Esophagus muscularis mucosa (tissue), 4 donors: ENCODE measurements at regions not wholly inside any gene's neighbourhood (a gene's known extent, or its start where the extent isn't known, plus 50 kb on each side); places are given as distances from the start of the nearest gene placed in this dataset.

ENCODE experiments used
- DNase-seq: peaks from one replicate; pipeline ENCODE4 v3.0.0-alpha.2; 2017; ENCODE audit errors: extremely low spot score
- H3K27ac ChIP-seq, 4 donors: fragments of 200-600 bp; sonication (generic); replicated peaks in 1 of 4; 1 replicate in 3 of 4; 2 replicates in 1 of 4; pipeline ENCODE4 v1.5.1; 2016 to 2019; ENCODE audit warnings: mild to moderate bottlenecking in 1 of 4
- H3K27me3 ChIP-seq, 4 donors: fragments of 200-600 bp; sonication (generic); one replicate each; pipeline versions ENCODE4 v1.5.1 to v1.6.0; 2016 to 2019
- H3K36me3 ChIP-seq, 4 donors: fragments of 200-600 bp; sonication (generic); one replicate each; pipeline ENCODE4 v1.5.1; 2016 to 2019
- H3K4me1 ChIP-seq, 4 donors: fragments of 200-600 bp; sonication (generic); one replicate each; pipeline ENCODE4 v1.5.1; 2016 to 2019
- H3K4me3 ChIP-seq, 4 donors: fragments of 200-600 bp; sonication (generic); 1 replicate in 2 of 4; 2 replicates in 2 of 4; pipeline ENCODE4 v1.5.1; 2016 to 2019; ENCODE audit warnings: mild to moderate bottlenecking in 4 of 4, moderate library complexity in 1 of 4
- H3K9me3 ChIP-seq, 4 donors: fragments of 200-600 bp; sonication (generic); 1 replicate in 3 of 4; 2 replicates in 1 of 4; pipeline ENCODE4 v1.5.1; 2016 to 2019
- EP300 ChIP-seq: sonication (generic); formaldehyde crosslinking; IDR thresholded peaks from one replicate; pipeline ENCODE4 v1.6.1; 2017; ENCODE audit warnings: antibody characterized with exemption
- POLR2A ChIP-seq: fragments of 450-650 bp; IDR thresholded peaks from one replicate; pipeline ENCODE4 v1.6.1; 2017; ENCODE audit warnings: antibody characterized with exemption, moderate library complexity, mild to moderate bottlenecking, low read depth
- POLR2AphosphoS5 ChIP-seq, 2 donors: sonication (generic); formaldehyde crosslinking; IDR thresholded peaks; one replicate each; pipeline ENCODE4 v1.6.1; 2017; ENCODE audit warnings: antibody characterized with exemption in 2 of 2
- WGBS: methylation state at CpG from one replicate; pipeline ENCODE4 v1.1.5; 2018; 5-methylcytosine and 5-hydroxymethylcytosine counted together
- intact Hi-C: fragments of 100-400 bp; cut with DNase I; formaldehyde crosslinking; loops from one replicate; pipeline ENCODE4 v1.15.1; 2023
- TF ChIP-seq, protein P1 (sequence below), 3 experiments: fragments of 200-600 bp in 2 of 3; fragments of 450-650 bp in 1 of 3; sonication (generic) in 2 of 3; IDR thresholded peaks; one replicate each; pipeline ENCODE4 v1.5.1; 2017 to 2019; ENCODE audit warnings: antibody characterized with exemption in 3 of 3, mild to moderate bottlenecking in 2 of 3, moderate library complexity in 1 of 3

DNA sequence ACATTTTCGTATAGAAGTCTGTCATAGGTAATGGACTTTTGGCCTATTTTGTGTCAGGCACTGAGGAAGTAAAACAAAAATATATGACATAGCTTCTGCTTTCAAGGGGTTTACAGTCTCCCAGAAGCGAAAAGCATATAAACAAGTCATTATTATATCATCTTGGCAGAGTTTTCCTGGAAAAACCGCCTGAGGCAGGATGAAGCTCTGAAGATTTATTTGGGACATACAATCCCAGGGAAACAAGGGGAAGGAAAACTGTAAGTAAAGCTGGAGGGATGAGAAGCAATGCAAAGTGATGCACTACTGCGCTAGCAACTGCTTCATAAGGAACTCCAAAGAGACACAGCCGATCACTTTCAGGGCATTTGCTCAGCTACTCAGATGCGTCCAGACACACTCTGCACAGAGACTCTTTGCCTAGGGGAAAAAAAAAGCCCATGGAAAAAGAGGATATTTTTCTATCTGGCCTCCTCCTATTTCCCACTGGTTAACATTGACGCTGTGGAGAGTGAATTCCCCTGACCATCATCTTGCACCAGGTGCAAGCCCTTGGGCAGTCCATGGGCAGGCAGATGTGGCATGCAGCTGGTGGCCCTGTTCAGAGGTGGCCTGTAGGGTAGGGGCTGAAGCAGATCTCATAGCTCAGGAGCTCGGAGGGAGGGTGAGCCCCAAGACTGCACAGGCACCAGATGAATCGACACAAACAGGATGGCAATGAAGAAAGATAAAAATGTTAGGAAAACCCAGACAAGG is 158.1 kb downstream of the METTL4 start:
- H3K27me3 ChIP-seq: no peaks in the 10 kb centered on the region
- no peak overlapping the region for H3K27ac ChIP-seq
- H3K9me3 ChIP-seq: no peaks in the 10 kb centered on the region
- no peak overlapping the region for H3K4me3 ChIP-seq
- intact Hi-C loops: no loop called here
- no peak for DNase-seq
- TF ChIP-seq, protein P1, sequence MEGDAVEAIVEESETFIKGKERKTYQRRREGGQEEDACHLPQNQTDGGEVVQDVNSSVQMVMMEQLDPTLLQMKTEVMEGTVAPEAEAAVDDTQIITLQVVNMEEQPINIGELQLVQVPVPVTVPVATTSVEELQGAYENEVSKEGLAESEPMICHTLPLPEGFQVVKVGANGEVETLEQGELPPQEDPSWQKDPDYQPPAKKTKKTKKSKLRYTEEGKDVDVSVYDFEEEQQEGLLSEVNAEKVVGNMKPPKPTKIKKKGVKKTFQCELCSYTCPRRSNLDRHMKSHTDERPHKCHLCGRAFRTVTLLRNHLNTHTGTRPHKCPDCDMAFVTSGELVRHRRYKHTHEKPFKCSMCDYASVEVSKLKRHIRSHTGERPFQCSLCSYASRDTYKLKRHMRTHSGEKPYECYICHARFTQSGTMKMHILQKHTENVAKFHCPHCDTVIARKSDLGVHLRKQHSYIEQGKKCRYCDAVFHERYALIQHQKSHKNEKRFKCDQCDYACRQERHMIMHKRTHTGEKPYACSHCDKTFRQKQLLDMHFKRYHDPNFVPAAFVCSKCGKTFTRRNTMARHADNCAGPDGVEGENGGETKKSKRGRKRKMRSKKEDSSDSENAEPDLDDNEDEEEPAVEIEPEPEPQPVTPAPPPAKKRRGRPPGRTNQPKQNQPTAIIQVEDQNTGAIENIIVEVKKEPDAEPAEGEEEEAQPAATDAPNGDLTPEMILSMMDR (IDR thresholded peaks at IDR 0.05): no peak
- no peak for TF ChIP-seq POLR2A
- no peak for TF ChIP-seq POLR2AphosphoS5 (IDR thresholded peaks at IDR 0.05)
- TF ChIP-seq EP300: no peak
- 65% methylated on average over 9 of the region's 9 CpGs for WGBS
- no peaks in the 10 kb centered on the region for H3K36me3 ChIP-seq
- H3K4me1 ChIP-seq: no peaks in the 10 kb centered on the region

DNA sequence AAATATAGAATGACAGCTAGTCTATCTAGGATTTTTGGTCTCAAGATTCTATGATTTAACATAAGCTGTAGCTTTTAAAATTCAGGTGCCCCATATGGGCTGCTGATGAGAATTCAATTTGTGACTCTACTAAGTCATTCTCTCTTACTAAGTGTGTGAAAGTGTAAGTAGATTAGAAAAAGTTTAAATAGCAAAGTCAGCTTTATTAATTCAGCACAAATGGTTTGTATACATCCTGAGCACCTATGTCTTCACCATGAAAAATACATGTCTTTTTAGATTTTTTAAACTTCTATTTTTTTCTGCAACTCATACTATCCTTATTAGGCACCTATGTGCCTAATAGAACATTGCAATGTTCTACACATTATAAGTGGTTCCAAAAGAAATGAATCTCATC is 157.1 kb downstream of the METTL4 start:
- TF ChIP-seq EP300 (no peak), POLR2A (no peak), POLR2AphosphoS5 (IDR thresholded peaks at IDR 0.05) (no peak)
- TF ChIP-seq, protein P1 (IDR thresholded peaks at IDR 0.05): no peak
- Histone ChIP-seq H3K4me3 (no peak overlapping the region), H3K27ac (no peak overlapping the region), H3K4me1 (no peaks in the 10 kb centered on the region), H3K36me3 (no peaks in the 10 kb centered on the region), H3K27me3 (no peaks in the 10 kb centered on the region), H3K9me3 (no peaks in the 10 kb centered on the region)
- intact Hi-C loops: no loop called here
- DNase-seq: no peak

DNA sequence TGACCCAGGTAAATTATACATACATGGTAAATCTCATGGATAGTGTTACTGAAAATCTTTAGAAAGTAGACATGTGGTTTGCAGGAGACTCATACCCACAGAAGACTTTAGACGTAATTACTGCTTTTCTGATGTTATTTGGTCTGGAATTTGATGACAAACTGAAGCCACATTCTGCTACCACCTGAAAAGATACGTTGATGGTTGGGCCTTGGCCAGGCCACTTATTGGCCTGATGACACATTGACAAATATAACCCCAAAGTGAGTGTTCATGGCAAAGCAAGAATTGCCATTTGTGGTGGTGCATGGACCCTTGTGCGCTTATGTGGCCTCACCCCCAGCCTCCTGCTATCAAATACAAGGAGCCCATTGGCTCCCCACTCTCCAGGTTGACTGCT is 155.6 kb downstream of the METTL4 start:
- H3K9me3 ChIP-seq: no peaks in the 10 kb centered on the region
- no peaks in the 10 kb centered on the region for H3K4me1 ChIP-seq
- TF ChIP-seq, protein P1 (IDR thresholded peaks at IDR 0.05): no peak
- TF ChIP-seq POLR2A (no peak), POLR2AphosphoS5 (IDR thresholded peaks at IDR 0.05) (no peak), EP300 (no peak)
- no peak overlapping the region for H3K4me3 ChIP-seq
- no peaks in the 10 kb centered on the region for H3K36me3 ChIP-seq
- no peak overlapping the region for H3K27ac ChIP-seq
- DNase-seq: no peak
- intact Hi-C loops: no loop called here
- 81% methylated on average over 3 of the region's 3 CpGs for WGBS
- no peaks in the 10 kb centered on the region for H3K27me3 ChIP-seq

DNA sequence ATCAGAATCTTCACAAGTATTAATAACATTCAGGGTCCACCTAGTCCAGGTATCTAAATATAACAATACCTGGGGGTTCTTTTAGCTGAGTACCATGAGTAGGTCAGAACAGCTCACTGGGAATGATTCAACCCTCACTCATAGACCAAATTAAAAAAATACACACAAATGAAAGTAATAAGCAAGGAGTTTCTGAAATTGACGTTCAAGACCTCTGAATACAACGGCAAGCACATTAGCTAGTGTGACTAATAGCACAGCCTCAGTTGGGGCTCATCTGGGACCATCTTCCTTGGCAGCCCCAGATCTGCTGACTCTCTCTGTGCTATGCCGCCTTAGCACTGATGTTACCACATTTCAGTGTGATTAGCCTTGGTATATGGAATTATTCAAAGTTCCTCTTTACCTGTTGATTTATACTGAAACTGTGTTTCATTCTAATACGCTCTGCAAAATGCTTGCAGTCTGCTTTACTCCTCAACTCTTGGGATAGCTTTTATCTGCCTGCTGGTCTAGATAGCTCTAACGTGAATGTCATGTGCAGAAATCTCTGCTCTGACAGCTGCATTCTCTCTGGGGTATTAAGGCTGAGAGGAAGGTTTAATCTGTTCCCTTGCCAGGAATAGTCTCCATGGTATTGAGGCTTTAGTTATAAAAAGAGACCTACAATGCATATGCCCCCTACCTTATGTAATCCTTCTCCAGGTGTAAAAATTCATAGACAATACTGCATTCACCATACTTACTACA is 153.3 kb downstream of the METTL4 start:
- intact Hi-C loops: no loop called here
- Histone ChIP-seq H3K27me3 (no peaks in the 10 kb centered on the region), H3K4me1 (no peaks in the 10 kb centered on the region), H3K36me3 (no peaks in the 10 kb centered on the region), H3K27ac (no peak overlapping the region), H3K9me3 (no peaks in the 10 kb centered on the region), H3K4me3 (no peak overlapping the region)
- TF ChIP-seq, protein P1 (IDR thresholded peaks at IDR 0.05): no peak
- TF ChIP-seq EP300 (no peak), POLR2A (no peak), POLR2AphosphoS5 (IDR thresholded peaks at IDR 0.05) (no peak)
- no peak for DNase-seq
- 57% methylated on average over 5 of the region's 5 CpGs for WGBS
